ENCODE measurements at regions not wholly inside any gene's neighbourhood (a gene's known extent, or its start where the extent isn't known, plus 50 kb on each side); places are given as distances from the start of the nearest gene placed in this dataset.

GRCh38 chr2:194556629-194557028 is 1100.4 kb upstream of the SLC39A10 start:
- H3K4me3 ChIP-seq (ENCODE audit: low read depth, low read length), result no peak overlapping the region
- TF ChIP-seq, protein P1, sequence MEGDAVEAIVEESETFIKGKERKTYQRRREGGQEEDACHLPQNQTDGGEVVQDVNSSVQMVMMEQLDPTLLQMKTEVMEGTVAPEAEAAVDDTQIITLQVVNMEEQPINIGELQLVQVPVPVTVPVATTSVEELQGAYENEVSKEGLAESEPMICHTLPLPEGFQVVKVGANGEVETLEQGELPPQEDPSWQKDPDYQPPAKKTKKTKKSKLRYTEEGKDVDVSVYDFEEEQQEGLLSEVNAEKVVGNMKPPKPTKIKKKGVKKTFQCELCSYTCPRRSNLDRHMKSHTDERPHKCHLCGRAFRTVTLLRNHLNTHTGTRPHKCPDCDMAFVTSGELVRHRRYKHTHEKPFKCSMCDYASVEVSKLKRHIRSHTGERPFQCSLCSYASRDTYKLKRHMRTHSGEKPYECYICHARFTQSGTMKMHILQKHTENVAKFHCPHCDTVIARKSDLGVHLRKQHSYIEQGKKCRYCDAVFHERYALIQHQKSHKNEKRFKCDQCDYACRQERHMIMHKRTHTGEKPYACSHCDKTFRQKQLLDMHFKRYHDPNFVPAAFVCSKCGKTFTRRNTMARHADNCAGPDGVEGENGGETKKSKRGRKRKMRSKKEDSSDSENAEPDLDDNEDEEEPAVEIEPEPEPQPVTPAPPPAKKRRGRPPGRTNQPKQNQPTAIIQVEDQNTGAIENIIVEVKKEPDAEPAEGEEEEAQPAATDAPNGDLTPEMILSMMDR (IDR thresholded peaks at IDR 0.05; ENCODE audit: borderline replicate concordance, insufficient read depth, low read depth, low read length), result no peak

- TF ChIP-seq, protein P1 (IDR thresholded peaks at IDR 0.05; ENCODE audit: borderline replicate concordance, insufficient read depth, low read depth, low read length), result no peak
Measured at GRCh38 chr2:194553980-194554379, 1103.0 kb upstream of the SLC39A10 start.

DNA sequence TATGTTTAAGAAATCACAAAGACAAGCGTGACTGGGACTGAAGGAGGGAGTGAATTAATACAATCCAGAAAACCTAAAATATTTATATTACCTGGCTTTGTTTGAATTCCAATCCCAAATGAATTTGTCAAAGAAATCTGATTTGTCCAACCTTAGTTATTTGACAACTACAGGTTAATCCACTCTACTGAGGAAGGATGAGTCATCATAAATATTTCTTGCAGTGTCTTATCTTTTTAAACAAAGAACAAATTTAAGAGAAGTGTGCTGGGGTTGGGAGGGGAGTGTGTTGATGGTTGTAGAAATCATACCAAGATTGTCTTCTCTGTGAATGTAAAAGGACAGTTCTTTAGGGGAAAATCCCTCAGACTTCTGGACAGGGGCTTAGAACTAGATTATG is 1106.3 kb upstream of the SLC39A10 start:
- TF ChIP-seq, protein P1 (IDR thresholded peaks at IDR 0.05; ENCODE audit: borderline replicate concordance, insufficient read depth, low read depth, low read length), result no peak
- H3K4me3 ChIP-seq (ENCODE audit: low read depth, low read length), result no peak overlapping the region

More at GRCh38 chr2:194553980-194554379, 1103.0 kb upstream of the SLC39A10 start:
- H3K4me3 ChIP-seq (ENCODE audit: low read depth, low read length), result no peak overlapping the region

DNA sequence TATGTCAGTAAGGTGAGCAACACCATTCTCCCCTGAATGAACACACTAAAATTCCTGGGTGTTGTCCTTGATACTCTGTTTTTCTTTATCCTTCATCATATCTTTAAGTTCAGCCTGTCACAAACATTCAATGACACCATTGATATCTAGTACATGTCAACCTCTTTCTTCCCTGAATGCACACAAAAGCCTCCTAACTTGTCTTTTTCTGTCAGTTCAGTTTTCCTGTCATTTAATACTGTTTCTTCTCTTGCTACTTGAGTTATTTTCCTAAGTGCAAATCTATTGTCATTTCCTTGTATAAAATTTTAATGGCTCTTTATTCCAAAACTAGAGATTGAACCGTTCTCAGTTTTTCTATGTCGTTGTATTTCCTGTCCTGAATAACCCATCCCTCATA is 1107.6 kb upstream of the SLC39A10 start:
- H3K4me3 ChIP-seq (ENCODE audit: low read depth, low read length), result no peak overlapping the region
- TF ChIP-seq, protein P1 (IDR thresholded peaks at IDR 0.05; ENCODE audit: borderline replicate concordance, insufficient read depth, low read depth, low read length), result no peak

DNA sequence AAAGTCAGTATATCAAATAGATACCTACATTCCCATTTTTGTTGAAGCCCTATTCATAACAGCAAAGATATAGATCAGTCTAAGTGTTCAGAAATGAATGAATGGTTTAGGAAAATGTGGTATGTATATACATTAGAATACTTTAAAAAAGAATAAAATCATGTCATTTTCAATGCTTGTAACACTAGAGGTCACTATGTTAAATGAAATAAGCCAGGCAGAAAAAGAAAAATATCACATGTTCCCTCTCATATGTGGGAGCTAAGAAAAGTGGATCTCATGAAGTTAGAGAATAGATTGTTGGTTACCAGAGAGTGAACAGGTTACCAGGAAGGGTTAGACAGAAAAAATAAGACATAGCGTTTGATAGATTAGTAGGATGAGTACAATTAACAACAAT is 1111.0 kb upstream of the SLC39A10 start:
- TF ChIP-seq, protein P1 (IDR thresholded peaks at IDR 0.05; ENCODE audit: borderline replicate concordance, insufficient read depth, low read depth, low read length), result no peak
- no peak overlapping the region for H3K4me3 ChIP-seq (ENCODE audit: low read depth, low read length)

DNA sequence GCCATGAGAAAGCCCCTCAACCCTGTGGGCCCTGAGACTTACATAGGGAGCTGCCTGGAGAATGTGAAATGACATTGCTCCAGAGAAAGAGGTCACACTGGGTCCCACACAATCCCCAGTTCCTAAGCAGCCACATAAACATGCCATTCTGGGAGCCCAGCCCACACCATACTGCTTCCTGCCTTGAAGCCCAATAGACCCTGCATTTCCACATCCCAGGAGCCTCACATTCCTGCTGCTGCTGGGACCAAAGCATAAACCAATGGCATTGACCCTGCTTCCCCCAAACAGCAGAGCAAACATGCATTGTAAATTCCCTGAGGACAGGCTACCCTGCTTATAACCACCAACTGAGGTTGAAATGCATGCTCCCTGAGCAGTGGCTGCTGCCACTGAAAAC is 1117.6 kb upstream of the SLC39A10 start:
- TF ChIP-seq, protein P1 (IDR thresholded peaks at IDR 0.05; ENCODE audit: borderline replicate concordance, insufficient read depth, low read depth, low read length), result no peak
- no peak overlapping the region for H3K4me3 ChIP-seq (ENCODE audit: low read depth, low read length)

DNA sequence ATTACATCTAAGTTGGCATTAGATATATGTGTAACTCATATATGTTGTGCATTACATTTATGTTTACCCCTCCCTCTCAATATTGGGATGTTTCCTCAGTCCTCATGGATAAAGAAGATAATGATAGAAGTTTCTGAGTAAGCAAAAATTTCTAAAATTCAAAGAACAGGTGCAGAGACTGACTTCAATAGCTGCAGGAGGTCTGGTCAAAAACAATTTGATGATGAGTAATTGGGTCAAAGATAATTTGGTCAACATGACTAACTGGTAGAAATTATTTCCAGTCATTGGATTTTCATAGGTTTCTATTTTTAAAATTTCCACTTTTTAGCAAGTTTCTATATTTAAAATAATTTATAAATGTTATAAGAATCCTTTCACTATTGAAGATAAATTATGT is 1130.9 kb upstream of the SLC39A10 start:
- TF ChIP-seq, protein P1 (IDR thresholded peaks at IDR 0.05; ENCODE audit: borderline replicate concordance, insufficient read depth, low read depth, low read length), result no peak
- no peak overlapping the region for H3K4me3 ChIP-seq (ENCODE audit: low read depth, low read length)
